UCSD-AML1 (cell line): ENCODE measurements at regions not wholly inside any gene's neighbourhood (a gene's known extent, or its start where the extent isn't known, plus 50 kb on each side); places are given as distances from the start of the nearest gene placed in this dataset.
"Not testable (repeated sequence)": the region's sequence is repeated elsewhere in the genome, so short reads cannot be mapped to it uniquely, and the experiment has no call there.

Experiments
- DNase-seq: peaks from one replicate; lab custom pipeline; 2025; ENCODE audit not compliant: unreplicated experiment; lab: John Stamatoyannopoulos, UW

DNA sequence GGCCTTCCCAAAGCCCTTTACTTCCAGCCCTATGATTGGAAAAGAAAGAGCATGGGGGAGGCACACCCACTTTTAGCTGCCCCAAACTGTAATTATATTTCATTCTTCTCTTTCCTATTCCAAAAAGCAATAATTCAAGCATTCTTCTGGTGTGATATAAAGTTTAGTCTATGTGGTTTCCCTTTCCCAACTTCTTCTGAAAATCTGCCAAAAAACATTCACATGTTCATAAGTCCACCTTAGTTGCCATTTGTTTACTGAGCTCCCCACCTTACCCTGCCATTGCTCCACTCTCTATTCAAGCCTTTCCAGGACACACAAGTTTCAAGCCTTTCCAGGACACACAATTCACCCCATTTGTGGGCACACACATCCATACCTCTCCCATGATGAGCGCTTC lies 111.6 kb upstream of the BMAL1 start:
- no peak for DNase-seq

DNA sequence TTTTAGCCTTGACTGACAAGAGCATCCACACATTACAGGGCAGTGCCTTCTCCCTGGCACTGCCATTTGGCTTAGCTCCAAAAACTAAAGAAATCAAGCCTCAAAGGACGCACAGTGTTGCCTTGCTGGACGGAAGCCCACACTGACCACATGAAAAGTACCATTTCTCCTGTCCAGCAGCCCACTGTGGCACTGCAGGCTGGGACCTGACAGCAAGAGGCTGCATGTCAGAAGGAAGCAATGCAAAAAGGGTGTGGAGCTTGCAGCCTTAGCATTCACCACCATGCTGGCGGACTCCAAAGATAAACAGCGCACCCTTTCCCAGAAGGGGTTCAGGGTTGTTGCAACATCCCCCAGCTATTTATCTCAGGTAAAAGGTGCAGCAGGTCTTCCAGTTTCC lies 109.3 kb upstream of the BMAL1 start:
- no peak for DNase-seq

DNA sequence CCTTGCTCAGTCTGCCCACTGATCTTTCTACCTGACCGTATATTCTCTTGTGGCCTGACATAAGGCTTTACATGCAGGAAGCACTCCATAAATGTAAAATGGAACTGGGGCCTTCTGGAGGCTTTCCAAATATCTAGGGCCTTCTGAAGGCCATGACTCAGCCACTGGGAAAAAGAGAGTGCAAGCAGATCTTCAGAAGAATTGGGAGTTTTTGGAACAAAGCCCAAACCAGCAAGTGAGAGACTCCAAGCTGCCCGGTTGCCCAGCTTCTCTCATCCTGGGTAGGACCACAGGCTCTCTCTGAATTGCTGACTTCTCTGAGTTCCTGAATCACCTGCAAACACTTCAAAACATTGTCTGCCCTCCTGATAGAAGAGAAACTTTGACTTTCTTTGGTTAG lies 107.9 kb upstream of the BMAL1 start:
- DNase-seq = no peak

DNA sequence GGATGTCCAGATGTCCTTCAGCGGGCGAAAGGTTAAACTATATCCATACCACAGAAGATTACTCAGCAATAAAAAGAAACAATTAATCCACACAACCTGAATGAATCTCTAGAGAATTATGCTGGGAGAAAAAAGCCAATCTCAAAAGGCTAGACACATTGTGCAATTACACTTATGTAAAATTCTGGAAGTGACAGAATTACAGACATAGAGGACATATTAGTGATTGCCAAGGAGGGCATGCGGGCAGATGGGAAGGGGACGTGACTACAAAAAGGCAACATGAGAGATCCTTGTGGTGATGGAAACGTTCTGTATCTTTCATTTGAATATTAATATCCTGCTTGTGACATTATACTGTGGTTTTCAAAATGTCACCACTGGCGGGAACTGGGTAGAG lies 103.5 kb upstream of the BMAL1 start:
- DNase-seq = no peak

DNA sequence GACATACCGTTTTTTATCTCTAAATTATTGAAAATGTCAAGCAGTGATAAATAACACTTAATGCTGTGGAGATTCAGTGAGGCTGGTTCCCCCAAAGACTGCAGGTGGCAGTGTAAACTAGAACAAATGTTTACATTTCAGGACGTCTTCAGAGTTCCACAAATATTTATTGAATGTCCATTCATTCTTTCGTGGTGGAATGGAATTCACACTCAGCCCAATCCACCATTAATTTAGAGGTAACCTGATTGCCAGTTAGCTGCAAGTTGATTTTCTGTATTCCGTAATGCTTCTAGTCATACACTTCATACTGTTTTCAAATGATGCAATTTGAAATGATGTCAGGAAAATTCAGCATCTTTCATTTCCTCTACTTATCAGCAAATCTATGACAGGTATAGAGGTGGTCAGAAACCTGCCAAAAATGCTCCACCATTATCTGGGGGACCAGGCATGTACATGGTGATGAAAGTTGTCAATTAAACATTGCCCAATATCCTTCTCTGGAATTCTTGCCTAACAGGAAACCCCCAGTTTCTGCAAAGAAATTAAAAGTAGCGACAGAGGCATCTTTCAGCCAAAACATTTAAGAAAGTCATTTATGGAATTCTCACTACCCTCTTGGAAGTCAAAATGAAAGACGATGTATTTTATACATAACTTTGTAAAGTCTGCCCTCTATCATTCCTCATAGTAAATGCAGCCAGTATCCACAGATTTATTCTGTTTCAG lies 94.3 kb upstream of the BMAL1 start:
- DNase-seq = no peak

DNA sequence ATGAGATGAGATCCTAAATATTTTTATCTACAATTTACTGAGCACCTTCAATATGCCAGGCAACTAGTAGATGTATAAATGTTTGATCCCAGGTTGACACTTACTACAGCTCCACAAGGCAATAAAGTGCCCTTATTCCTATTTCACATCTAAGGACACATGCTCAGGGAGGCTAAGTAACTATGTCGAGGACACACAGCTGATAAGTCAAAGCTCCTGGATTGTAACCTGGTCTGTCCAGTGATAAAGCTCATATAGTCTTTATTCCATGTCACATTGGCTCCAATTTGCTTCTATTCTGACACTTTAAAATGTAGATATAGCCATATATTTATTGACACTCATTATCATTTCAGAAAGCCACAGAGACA lies 93.8 kb upstream of the BMAL1 start:
- DNase-seq = no peak

DNA sequence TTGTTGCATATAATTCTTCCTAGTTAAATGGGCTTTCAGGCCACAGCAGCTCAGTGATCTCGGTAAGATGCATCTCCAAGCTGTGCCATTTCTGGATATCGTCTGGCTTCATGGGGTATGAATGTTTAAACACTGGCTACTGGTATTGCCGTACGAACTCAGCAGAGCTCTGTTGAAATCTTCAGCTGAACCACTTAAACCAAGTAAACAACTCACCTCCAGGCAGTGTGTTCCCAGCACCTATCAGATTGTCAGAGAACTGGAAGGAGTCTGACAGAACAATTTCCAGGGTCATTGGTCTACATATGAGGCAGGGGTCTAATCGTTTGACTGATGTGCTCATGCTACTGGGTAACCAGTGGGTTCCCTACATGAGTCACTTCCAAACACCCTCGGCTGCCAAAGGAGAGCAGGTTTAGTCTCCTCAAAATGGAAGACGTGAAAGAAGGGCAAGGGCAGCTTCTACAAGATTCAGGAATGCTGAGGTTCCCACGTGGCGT lies 93.2 kb upstream of the BMAL1 start:
- no peak for DNase-seq

DNA sequence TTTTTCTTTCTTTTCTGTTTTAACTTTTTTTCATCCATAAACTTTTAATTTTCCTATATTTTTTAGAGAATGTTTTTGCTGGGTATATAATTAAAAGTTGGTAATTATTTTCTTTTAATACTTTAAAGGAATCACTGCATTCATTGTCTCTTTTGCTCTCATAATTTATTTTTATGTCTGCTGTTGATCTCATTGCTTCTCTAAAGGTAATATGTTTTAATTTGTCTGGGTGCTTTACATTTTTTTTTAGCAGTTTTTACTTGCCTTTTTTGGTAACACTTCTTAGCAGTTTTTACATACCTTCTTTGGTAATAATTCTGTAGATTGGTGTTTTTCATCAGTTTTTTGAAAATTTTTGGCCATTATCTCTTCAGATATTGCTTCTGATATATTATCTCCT lies 89.4 kb upstream of the BMAL1 start:
- DNase-seq = no peak

DNA sequence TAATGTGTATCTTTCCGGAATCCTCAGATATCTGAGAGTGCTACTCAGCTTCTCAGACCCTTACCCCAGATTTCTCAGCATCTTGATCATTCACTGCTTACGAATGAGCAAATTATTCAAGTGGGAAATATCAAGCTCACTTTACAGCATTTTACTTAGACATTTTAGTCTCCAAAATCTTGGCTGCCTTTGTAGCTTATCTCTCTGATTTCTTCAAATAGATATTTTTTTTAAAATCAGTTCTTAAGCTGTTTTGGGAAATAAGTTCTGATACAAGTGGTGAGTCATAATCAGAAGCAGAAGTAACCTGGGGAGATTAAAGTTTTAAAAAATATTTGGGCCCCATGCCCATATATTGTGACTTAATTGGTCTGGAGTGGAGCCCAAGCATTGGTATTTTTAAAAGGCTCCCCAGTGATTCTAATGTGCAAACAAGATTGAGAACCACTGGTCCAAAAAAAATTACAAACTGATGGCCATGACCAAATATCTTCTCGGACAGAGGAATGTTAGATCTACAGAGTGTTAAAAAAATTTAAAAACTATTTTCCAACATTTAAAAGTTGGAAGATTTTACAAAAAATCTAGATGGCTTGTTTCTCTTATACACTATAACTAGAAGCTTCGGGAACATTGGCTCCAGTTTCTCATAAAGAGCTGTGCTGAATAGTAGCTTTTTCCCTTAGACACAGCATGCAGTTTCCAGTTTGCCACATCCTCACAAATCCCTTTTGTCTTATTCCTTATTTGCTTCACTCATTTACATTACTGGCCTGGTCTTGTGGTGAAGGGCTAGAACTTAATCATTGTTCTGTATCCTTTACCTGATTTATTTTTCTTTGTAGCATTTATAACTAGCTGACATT lies 87.8 kb upstream of the BMAL1 start:
- DNase-seq = no peak

DNA sequence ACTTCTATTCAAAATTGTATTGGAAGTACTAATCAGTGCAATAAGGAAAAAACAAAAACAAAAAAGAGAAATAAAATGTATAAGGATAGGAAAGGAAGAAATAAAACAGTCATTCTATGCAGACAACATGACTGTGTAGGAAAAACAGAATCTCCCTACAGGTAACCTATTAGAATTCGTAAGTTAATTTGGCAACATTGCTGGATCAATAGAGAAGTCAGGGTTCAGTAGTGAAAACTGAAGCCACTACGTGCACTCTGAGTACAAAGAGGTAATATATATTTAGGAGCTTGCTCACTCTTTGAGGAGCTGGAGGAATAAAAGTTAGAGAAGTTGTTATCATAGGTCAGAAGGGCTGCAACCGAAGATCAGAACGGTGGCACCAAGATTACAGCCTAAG lies 84.0 kb upstream of the BMAL1 start:
- no peak for DNase-seq

DNA sequence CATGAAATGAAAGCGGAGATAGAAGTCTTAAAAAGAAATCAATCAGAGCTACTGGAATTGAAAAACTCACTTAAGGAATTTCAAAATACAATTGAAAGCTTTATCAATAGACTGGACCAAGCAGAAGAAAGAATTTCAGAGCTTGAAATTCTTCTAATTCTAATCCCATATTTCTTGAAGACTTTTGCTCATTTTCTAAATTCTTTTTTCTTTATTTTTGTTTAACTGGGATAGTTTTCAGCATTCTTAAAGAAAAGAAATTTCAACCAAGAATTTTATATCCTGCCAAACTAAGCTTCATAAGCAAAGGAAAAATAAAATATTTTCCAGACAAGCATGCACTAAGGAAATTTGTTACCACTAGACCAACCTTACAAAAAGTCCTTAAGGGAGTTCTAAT lies 80.2 kb upstream of the BMAL1 start:
- DNase-seq = not testable (repeated sequence)

DNA sequence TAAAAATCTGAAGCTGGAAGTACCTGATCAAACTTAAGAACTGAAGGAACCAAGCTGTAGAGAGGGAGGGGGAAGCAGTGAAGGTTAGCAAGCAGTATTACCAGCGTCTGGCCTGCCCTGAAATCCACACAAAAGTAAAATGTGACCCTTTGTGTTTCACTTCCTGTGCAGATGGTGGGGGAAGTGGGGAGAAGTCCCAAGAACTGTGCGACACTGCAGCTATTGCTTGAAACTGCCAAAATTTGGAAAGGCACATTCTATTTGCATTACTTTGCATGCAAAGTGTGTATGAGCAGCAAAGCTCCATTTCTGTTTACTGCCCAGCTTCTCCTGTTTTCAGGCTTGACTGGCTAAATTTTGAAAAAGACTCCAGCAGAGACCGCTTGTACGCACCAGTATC lies 72.1 kb upstream of the BMAL1 start:
- DNase-seq = no peak

DNA sequence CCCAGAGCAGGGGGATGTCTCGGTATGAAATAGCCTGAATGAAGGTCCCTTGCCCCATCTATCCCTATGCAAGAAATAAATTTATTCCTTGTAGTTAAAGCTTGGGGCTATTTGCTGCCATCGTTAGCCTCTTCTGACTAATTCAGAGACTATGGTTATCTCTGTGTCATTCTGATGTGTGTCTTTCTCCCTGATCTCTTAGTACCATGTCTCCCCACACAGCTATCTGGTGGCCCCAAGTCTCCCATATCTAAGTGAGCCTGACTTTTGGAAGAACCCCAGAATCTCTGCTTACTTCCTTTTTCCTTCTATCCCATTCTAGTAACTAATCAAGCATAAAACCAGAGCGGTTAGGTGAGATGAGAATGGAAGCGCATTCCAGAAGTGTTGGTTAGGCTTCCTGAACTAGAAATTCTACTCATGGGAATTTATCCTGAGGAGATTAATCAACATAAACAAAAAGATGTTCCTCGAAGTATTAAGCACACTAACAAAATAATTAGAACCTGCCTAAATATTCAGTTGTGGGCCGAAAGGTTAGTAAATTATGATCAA lies 71.4 kb upstream of the BMAL1 start:
- no peak for DNase-seq

DNA sequence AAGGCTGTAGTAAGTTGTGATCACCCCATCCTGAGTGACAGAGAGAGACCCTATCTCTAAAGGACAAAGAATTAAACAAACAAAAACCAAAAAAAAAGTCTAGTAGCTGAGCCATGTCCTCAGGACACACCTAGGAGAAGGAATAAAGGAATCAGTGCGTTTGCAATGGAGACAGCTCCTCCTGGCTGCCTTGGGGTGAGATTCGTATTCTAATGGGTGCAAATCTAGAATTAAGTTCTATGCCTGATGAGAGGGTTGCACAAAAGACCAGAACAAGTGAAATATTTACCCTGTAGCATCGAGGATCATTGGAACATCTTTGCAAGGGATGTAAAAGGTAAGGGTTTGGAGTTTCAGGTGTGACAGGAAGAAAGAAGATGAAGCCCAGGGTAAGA lies 70.3 kb upstream of the BMAL1 start:
- no peak for DNase-seq

DNA sequence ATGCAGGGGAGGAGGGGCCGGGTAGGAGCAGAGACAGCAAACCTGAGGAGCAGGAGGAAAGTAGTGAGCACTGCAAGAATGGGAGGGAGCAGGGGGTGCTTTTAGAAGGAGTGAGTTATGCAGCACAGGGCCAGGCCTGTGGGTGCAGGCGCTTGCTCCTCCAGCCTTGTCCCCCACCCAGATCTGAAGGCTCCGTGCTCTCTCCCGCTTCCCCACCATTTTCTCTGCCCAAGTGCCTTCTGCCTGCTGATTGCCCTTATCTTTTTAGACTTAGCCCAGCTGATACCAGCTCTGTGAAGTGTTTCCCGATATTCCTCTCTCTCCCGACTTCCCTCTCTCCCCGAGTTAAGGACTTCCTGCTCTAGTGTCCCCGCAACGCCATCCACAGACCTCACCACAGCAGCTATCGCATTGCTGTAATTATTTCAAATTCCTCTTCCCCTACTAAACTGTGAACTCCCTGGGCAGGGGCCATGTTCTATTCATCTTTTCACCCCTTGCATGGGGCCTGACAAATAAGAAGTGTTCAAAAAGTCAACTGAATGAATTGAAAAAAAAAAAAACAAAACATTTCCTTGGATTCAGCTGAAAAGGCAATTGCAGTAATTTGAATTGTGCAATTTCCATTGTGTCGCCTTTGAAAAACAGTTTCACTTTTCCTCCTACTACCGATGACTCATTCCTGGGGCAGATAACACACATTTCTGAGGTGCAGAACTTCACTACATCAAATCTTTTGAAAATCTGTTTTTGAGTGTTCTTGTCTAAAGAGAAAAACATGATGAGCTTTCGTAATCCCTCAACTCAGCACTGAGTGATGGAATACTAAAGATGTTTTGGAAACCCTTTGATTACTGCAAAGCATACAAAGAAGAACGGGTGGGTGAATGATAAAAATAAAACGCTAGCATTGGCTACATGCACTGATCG lies 69.7 kb upstream of the BMAL1 start:
- DNase-seq = peak; percentile 20

DNA sequence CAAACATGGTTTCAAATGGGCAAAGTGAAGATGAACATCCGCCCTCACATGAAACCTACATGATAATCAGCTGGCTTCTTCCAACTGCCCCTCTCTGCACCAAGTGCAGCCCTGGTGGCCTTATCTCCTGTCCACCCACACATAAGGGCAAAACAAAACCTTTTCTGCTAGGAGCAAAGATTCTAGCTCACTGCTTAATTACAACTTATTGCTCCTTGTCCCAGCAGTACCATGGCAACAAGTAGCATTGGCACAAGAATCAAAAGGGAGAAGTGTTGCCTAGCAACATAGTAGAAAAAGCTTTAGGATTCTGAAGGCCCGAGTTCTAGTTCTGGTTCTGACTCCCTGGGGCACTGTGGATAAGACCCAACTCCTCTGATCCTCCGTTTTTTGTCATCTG lies 68.7 kb upstream of the BMAL1 start:
- DNase-seq = no peak

DNA sequence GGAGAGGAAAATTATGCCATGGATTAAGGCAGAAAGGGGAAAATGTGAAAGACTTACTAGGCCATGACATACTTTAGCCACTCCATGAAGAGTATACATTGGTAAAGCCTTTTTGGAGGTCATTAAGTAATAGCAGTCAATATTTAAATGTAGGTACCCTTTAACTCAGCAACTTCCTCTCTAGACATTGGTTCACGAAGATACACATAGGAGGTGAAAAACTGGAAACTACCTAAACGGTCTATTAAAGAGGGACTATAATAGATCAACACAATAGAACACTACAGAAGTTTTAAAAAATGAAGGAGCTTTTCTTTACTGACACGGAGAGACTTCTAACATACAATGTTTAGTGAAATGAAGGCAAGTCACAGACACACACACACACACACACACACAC lies 68.2 kb upstream of the BMAL1 start:
- DNase-seq = no peak

DNA sequence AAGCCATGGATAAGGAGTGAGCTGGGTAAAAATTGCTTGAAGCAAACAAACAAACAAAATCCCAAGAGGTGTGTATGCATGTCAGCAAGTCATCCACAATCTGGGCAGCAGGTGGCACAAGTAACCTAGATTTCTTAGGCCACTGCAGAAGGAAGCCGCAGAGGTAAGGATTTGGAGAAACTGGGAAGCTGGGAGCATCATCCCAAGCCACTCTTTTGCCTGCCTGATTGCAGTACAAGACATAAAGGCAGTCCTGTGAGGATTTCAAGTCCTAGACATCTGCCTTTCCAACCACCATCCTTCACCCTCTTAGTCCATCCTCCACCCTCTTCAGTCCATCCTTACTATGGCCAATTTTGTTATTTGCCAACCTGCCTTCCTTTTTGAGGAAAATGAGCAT lies 67.2 kb upstream of the BMAL1 start:
- DNase-seq = peak; percentile 20

DNA sequence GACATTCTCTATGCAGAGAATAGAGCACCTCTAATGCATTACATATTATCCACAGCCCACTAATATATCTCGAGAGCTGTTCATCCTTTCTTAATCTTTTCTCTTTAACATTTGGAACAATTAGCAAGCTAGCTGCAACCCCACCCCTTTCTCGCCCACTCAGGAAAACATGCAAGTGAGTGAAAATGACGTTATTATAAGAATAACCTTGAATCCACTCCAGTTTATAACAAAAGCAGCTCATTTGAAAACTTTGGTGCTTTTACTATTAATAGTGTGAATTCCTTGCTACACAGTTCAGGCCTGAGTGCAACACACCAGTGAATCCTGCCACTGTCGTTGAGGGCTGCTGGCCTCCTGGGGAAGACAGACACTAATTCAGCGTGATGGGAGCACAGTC lies 63.3 kb upstream of the BMAL1 start:
- DNase-seq = no peak

DNA sequence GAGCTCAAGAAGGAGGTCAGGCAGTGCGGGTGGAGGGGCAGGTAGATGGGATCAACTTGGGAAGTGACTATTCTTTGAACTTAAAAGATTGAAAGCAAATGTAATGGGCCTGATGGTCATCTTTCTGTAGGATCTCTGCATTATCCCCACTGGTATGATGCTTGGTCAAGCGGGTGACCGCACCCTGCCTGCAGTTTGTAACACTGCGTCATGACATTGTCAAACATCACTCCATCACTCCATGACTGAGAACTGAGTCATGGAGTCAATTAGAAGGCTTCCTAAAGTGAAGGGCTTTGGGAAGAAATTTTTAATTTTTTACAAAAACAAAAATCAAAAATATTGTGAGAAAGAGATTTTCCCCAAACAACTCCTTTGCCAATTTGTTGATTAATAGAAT lies 62.4 kb upstream of the BMAL1 start:
- no peak for DNase-seq
